ENCODE measurements at regions not wholly inside any gene's neighbourhood (a gene's known extent, or its start where the extent isn't known, plus 50 kb on each side); places are given as distances from the start of the nearest gene placed in this dataset.
A peak's percentile ranks its signal among the peaks of the same experiment; 100 is the strongest.

DNA sequence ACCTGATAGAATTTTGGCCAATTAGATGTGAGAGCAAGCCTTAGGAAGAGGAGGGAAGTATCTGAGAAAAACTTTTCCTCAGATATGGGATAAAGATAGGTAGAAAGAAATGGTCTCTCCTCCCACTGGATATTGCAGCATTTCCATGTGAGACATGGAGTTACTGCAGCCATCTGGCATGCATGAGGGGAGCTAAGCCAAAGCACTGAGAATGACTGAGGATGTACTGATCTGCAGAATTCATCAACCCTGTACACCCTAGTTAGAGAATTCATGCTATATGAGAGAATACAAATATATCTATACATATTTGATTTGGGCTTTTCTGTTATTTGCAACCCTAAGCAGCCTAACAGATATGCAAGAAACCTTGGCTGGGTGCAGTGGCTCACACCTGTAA lies 52.5 kb upstream of the RPL34 start:
- DNase-seq, result no peak

DNA sequence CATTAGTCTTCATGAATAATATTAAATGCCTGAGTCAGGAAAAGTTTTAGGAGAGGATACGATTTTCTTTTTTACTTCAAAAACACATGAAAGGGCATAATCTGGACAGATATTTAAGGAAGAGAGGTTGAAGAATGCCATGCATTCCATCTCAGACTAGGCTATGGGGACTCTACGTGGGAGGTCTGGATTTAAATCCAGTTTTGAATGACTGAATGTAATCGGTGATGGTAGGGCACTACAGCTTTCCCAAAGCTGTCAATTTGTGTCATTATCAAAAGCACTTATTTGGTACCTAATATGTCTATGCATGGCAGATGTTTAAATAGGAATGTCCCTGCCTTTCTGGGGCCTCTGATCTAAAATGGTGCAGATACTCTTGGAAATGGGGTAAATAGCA lies 59.3 kb upstream of the RPL34 start:
- DNase-seq, result no peak

DNA sequence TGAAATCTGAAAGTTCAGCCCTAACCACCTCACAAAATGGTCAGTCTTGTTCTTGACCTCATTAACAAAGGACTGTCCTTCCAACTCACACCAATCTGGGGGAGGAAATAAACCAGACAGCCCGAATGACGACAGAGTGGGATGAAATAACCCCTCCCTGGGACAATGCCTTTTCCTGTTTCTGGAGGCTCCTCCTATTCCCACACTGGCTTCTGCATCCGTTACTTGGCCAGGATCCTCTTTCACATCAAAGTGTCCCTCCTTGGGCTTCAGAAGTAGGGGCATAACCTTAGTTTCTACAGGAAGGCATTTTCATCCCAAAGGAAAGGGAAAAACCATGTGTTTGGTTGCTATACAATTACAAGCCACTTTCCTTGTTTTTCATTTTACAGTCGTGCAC lies 59.8 kb upstream of the RPL34 start:
- no peak for DNase-seq

DNA sequence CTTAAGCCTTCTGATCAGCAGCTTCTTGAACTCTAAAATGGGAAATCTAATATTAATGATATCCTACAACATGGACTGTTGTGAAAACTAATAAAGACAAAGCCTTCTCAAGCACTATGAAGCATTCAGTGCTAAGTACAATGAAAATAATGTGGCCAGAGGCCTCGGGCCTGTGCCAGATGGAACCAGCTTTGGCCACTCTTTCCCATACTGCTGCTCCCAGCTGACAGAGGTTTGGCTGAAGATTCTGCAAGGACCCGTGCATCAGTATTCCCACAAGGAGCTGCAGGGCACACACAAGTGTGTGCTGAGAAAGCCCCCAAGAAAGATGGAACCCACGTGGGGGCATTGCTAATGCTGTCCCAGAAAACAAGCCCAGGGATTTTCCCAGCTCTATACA lies 60.5 kb upstream of the RPL34 start:
- no peak for DNase-seq

DNA sequence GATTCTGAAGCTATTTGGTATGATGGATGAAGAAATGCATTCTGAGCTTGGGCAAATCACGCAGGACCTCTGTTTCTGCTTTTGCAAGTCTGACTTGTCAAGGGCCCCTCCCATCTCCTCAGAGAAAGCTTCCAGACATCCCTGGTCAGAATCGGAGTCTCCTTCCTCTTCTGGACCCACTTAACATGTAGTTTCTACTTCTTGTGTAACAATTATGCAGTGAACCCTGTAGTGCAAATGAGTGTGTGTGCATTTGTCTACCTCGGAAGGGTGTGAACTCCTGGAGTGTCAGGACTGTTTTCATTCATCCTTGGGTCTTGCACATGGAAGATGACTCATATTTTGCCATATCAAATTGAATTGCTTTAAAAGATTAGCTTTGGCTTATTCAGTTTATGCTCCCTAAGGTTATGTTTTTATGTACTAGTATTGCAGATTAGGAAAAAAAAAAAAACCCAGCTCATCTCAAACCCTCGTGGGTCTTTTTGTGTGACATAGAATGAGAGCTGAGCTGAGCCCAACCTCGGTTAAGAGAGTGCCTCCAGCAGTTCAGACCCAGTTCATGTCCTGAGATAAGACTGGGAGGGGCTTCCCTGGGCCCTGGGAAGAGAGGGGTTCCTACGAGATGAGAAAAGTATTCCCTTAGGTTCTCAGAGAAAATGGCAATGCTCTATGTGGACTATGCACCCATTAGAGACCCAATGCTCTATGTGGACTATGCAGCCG lies 61.1 kb upstream of the RPL34 start:
- DNase-seq, result no peak

DNA sequence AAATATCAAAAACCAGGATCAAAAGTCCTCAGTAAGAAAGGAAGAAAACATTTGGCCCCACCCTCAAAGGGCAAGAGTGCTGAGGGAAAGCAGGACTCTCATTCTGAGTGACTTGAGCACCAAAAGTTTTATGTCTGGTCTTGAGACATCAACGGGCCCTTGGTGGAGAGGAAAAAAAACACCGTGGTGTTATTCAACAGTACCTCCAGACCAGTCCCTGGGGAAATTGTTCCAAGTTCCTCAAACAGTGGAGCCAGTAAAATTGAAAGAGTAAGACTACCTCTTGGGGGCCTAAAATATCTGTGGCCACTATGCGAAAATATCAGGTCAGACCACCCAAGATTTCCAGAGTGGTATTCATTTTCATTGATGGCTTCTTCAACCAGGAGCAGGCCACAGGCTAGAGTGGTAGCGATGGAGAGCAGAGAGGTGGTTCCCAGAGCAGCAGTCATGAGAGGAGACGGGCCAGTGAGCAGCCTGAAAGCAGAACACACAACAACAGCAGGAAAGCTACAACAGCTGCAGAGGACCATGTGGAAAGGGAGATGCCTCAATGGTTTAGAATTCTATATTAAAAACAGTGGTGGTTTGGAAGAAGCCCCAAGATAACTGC lies 63.7 kb upstream of the RPL34 start:
- DNase-seq, result no peak

DNA sequence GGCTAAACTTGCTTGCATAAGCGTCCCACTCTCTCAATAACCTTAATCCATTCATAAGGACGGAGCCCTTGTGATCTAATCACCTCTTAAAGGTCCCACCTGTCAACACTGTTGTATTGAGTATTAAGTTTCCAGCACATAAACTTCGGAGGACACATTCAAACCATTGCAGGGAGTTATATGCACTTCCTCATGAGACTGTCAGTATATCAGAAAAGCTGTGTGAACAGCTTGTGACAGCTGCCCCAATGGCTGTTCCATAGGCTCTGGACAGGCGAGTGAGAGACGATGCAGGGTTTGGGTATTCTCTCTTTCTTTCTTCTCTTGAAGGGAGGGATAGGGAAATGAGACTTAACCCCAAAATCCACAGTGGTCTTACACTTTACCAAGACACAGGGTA lies 64.2 kb upstream of the RPL34 start:
- no peak for DNase-seq

DNA sequence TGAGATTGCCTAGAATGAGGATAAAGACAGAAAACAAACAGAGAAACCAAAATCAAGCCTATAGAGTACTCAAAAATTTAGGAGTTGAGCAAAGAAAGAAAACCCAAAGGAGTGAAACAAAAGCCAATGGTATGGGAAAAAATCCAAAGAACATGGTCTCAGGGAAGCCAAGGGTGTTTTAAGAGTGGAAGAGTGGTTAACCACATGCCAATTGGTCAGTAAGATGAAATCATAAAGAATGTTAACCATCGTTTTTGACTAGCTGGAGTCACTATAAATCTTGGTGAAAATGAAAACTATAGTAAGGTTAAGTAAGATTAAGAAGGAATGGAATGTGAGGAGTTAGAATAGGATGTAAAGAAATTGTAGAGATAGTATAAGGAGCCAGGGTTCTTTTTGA lies 64.7 kb upstream of the RPL34 start:
- no peak for DNase-seq

DNA sequence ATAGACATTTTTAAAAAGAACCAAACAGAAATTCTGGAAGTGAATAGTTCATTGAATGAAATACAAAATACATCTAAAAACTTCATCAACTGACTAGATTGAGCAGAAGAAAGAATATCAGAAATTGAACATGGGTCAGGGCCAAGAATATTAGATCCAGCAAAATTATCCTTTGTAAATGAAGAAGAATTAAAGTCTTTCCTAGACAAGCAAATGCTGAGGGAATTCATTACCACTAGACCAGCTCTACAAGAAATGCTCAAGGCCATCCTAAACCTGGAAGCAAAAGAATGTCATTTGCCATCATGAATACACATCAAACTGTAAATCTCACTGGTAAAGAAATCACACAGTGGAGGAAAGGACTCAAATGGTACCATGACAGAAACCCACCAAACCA lies 72.7 kb upstream of the RPL34 start:
- no peak for DNase-seq

DNA sequence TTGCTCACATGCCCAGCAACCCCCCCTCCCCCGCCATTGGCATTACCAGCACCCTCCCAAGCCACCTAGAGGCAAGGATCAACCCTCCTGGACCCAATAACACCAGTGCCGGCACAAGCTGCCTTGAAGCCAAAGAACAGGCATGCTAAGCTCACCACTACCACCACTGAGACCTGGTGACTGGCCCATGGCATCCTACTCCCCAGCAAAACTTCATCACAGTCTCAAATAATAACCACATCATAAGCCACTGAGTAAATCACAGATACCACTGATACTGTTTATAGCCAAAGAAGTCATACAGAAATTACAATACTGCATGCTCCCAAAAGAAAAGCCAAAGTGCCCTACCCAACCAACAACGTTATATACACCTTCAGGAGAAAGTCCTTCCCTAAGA lies 73.6 kb upstream of the RPL34 start:
- no peak for DNase-seq

DNA sequence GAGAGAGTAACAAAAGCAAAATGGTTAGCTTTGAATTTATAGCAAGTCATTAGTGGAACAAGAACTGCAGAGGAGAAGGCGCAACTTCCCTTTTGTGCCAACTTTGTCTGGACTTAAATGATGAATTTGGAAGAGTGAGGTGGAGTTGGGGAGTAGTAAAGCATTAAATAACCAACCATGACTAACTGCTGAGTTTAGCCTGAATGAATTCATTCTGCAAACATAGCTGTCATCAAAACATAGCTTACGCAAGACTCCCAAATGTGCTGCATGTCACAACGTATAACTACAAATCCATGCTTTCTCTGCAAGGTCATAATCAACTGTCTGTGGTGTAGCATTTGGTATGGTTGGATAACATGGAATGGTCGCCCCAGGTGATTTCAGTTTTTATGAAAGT lies 75.9 kb upstream of the RPL34 start:
- DNase-seq, result no peak

DNA sequence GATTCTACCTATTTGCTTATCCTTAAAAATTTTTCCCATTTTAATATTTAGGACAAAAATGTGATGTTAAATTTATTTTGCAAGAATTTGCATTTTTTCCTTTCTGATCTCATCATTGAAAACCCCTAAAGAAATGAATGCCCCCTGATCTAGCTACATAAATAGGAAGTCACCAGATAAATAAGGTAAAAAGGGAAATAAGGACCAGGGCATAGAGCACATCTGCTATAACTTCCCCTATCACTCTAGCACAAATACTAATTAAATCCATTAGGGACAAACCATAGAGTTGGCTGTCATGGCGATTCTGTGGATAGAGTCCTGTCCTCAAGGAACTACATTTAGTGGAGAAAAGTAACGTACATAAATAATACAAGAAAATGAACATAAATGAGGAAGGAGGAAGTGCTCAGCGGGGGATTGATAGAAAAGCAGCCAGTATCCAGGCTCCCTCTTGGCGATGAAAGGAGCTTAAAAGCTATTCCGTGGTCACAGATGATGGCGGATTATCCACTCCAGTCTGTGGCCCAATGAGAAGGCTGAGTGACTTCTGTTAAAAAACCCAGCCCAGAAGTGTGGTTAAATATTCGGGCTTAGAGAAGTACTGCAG lies 76.9 kb upstream of the RPL34 start:
- DNase-seq, result no peak

DNA sequence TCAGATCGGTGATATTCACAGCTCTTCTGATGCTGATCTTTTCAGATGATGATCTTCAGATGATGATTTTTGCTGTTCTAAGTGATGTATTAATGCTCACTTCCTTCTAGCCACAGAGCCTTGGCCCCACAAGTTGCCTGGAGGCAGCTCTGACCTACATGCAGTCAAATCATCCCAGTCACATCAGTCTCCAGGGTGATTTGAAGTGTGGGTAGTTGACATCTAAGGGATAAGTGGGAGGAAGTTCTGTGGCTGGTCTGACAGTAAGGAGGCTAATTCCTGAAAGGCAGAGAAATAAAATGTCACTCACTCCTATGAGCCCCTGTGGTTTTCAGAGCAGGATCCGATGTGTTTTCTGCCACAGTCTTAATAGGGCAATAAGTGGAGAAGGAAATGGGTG lies 79.8 kb upstream of the RPL34 start:
- DNase-seq, result no peak

DNA sequence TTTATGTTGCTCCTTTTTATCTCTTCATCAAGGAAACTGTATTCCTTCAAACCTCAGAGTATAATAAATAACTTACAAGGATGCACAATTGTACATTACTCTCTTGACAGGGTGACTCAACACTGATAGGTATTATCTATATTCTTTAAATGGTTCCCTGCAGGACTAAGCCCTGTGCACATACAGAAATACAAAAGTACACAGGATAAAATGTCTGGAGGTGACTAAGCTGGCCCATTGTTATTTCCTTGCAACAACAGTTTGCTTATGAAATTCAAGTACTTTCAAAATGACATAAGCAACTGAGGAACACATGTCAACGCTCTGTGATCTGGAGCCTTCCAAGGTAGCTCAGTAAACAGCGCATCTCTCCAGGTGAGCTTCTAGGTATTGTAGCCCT lies 83.8 kb upstream of the RPL34 start:
- DNase-seq, result no peak

DNA sequence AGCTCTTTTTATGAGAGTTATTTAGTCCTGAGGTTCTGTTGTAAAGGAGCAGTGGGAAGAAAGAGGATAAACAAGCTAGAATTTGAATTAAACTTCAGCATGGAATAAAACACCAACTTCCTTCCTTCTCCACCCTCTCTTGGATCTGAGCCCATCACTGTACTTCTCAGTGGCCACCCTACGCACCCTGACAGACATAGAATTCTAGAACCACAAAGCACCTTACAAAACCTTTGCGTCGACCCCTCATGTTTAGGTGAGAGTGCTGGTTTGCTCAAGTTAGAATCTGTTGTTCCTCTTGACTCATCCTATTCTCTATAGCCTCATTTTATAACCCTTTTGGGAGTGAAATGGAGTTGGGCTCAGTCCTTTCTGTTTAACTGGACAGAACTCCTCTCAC lies 84.6 kb upstream of the RPL34 start:
- DNase-seq, result no peak

DNA sequence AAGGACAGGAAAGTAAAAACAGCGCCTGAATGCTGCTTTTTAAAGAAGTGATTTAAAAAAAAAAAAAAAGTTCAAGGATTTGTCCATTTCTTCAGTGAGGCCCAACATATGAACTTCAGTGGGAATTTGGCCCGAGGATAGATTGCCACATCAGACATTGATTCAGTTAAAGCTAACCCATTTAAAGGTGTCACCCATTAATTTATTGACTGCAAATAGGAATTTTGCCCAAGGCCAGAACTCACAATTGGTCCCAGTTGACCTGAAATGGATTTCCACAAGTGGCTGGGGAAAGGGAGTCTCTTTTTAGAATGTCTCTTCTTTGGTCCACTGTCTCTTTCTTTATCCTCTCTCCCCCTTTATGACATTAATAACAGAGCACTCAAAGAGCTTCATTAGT lies 86.5 kb upstream of the RPL34 start:
- DNase-seq, result no peak

DNA sequence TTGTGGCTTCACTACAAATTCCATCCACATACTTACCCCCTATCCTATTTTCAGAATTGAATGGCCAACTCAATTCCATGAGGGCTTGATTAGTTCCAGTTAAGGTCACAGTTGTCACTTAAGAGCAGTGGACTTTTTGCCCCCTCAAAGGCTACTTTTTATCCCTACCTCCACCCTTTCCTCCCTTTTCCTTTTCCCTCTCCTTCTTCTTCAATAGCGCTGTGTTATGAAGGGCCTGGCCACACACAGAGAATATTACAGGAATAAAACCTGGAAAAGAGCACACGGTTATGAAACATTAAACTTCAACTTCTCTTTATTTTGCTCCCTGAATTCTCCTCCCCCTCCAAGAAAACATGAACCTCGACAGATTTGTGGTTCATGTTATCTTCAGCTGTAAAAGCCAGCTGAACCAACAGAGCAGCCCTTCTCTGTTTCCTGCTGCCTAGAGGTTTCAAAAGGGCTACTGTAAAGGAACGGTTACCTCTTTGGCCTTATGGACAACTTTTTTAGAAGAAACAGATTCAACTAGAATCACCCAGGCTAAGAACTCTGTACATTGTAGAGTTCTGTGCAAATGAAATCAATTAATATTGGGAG lies 87.0 kb upstream of the RPL34 start:
- no peak for DNase-seq

DNA sequence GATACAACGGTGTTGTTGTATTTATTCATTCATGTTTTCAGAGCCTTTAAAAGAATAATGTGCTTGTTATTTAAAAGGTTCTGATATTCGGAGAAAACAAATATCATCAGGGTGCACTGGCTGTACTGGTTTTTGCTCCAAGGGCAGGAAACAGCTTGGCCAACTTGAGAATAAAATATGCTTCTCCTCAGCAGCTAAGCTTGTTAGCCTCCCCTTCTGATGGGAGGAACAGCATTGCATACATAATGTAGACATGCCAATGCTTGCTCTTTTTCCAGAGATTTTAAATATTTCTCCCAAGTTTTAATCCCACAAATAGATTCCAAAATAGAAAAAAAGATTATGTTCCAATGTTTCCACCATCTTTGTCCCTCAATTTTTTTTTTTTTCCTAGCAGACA lies 87.6 kb upstream of the RPL34 start:
- no peak for DNase-seq

DNA sequence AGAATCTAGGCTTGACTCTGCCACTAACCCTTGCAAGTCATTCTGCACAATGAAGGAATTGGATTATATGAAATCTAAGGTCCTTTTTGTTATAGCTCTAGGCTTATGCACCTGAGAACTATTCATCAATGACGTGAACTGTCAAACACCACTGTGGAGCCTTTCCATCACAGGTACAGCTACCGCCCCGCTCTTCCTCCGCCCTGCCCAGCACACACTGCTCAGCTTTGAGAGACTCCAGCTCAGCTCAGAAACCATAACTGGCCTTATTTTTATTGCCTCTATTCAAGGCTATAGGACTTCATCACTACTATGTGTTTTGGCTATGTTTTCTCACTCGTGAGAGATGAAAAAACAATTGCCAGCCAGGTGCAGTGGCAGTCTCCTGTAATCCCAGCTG lies 88.2 kb upstream of the RPL34 start:
- no peak for DNase-seq

DNA sequence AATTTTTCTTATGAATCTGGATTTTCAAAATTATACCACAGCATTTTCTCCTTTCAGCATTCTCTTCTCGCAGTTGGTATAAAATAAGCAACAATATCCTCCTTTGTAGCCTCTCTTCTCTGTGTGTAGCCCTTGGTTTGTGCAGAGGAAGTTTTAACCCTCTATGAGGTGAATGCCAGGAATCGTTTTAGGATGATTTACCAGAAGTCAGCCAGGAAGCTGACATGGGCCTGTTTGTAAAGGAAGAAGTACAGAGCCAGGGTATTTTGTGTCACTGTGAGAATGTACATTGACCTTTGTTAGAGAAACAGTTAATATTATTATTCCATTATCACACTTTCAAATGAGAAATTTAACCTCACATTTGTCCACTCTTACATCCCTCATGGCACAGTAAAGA lies 88.9 kb upstream of the RPL34 start:
- DNase-seq, result no peak

DNA sequence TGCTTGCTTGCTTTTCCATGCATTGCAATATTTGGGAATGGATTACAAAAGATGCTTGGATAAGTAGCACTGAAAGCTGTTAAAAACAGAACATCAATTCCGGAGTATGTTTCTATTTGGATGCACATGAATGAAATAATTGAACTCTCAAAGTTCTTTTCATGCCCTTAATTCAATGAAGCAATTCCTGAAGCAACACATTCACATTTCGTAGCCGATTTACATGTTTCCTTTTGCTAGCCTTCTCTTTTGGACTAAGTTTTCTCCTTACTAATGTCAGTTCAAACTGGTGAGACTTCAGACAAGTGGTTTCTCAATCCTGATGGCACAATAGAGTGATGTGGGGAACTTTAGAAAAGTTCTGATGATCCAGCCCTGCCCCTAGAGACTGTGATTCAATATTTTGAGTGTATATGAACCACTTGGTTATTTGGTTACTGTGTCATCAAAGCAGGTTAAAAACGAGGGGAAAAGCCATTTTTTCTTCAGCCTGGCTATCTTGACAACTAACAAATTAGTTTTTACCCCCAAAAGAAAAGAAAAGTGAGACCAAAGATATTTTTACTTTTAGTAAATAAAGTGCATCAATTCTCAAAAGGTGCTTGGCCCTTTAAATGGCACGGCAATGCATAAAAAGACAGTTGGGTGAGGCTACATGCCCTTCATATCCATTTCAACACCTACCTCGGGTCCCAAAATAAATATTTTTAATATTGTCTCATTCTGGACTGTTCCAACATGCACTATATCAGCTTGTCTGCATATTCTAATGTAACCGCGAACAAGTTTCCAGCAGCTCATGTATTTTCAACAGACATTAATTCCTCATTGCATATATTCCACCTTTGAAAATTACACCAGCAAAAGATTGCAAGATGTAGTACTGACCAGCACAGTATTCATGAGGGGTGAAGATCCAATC lies 90.1 kb upstream of the RPL34 start:
- no peak for DNase-seq

DNA sequence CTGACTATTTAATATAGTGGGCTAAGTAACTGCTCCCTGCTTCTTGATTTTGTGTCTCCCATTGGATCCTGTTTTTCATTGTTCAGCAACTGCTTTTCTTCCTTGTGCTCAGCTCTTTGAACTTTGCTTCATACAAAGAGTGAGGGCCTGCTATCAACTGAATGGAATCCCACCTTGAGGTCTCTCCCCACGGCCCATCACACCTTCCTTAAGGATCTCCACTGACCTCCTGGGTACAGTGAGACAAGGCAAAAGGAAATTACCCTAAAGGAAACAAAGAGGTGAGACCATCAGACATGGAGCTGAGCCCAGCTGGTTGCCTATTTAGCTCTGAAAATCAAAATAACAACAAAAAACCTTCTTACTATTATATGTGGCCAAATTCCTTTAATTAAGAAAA lies 91.3 kb upstream of the RPL34 start:
- no peak for DNase-seq

DNA sequence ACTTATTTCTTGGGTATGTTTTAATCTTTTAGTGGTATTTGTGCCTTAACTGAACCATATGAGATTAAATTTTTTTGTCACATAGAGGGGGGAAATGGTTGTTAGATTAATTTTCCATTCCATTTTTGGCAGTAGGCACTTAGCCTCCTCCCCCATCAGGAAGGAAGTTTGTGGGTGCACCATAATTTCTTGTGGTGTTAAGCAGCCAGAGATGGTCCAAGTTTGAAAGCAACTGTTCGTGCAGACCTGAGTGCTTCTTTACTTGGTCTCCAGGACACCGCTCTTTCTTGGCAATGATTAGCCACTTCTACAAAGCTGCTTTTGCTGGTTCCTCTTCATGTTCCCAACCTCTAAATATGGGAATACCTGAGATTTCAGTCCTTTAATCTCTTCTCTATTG lies 92.7 kb upstream of the RPL34 start:
- peak in 1 of 4 experiments; percentile 5 for DNase-seq

Measured in activated naive CD4-positive, alpha-beta T cell (primary cell).